ENCODE measurements at regions not wholly inside any gene's neighbourhood (a gene's known extent, or its start where the extent isn't known, plus 50 kb on each side); places are given as distances from the start of the nearest gene placed in this dataset.

GRCh38 chr13:108435393-108436149 lies 166.1 kb downstream of the TNFSF13B start:
- no peak for DNase-seq (ENCODE audit: low read depth)

GRCh38 chr13:108437496-108437895 lies 168.0 kb downstream of the TNFSF13B start:
- DNase-seq (ENCODE audit: low read depth): no peak

- no peak for DNase-seq (ENCODE audit: low read depth)
Measured at GRCh38 chr13:108439556-108439955, 170.0 kb downstream of the TNFSF13B start.

DNA sequence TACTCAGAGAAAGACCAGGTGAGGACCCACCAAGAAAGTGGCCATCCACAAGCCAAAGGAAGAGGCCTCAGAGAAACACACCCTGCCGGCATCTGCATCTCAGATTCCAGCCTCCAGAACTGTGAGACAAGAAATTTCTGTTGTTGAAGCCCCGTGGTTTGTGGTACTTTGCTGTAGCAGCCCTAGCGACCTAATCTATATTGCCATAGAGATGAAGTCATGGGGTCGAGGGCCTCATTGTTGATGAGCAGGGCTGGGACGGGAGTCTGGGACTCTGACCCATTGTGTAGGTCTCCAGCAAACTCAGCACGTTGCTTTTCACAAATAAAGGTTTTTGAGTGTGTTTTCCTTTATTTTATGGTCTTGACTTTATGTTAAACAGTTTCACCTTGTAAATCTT lies 174.9 kb downstream of the TNFSF13B start:
- DNase-seq (ENCODE audit: low read depth): no peak

DNA sequence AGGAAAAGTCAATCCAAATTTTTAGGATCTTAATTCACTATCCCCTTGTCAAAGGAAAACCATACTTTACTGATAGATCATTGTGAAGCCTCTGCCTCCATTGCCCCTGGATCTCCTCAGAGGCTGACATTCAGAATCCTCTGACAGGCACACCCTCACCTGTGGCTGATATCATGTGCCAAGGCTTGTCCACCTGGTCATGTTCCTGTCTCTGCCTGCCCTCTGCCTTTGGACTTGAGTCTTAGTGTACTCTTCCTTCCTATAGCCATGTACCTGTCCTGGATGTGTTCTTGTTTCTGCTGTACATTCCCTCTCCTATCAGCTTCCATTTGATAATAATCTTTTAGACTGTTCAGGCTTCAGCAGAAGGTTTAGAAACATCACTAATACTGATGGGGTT lies 179.4 kb downstream of the TNFSF13B start:
- DNase-seq (ENCODE audit: low read depth): no peak

DNA sequence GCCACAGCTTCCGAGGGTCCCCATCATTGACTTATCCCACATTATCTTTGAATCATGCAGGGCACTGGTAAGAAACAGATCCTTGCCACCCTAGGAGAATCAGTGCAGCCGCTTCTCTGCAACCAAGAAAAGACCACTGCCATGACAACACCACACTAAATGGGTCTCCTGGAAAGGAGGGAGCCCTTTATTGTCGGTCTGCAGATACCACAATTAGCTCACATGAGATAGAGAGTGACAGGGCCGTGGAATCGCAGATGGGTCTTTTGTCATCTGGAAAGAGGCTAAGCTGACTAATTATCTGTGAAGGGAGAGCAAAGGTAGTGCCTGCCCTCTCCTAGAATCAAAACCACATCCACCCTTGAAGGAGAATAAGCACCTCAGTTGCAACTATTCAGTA lies 178.3 kb upstream of the MYO16 start:
- DNase-seq (ENCODE audit: low read depth): no peak

DNA sequence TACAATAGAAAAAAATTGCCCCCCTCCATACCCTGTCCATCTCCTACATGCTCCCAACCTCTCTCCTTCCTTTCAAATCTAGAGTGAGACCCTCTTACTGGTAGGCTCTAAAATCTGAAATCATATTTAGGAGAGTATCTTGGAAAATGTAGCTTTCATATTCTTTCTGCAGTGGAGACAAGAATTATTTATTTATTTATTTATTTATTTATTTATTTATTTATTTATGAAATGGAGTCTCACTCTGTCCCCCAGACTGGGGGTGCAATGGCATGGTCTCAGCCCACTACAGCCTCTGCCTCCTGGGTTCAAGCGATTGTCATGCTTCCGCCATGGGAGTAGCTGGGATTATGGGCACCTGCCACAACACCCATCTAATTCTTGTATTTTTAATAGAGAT lies 174.1 kb upstream of the MYO16 start:
- DNase-seq (ENCODE audit: low read depth): no peak

DNA sequence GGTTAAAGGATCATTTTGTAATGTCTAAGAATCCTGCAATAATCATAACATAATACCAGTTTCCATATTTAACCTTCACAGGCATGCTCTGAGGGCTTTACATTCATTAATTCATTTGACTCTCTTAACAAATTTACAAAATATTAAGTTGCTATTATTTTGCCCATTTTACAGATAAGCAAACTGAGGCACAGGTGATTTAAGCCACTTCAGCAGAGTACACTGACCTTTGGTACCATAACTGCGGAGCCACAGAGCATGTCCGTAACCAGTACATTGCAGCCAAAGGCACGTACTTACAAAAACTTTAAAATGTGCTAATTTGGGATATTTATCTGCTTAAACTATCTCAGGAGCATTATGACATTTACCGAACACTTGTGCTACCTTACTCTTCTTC lies 169.4 kb upstream of the MYO16 start:
- DNase-seq (ENCODE audit: low read depth): no peak

DNA sequence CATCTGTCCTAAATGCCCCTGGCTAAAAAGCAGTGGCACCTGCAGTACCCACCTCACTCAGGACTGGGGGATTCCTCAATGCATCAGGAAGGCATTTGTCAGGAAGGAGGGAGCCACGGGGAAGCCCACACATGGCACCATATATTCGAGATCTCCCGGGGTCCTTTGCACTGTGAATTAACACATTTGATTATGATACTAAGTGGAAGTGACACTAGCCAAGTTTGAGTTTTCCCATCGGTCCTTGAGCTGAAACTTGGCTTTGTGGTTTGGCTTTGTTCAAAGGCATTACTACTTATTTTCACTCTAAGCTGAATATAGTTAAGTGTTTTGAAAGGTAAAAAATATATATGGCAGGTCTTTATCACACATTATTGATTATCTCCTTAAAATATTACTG lies 168.7 kb upstream of the MYO16 start:
- DNase-seq (ENCODE audit: low read depth): no peak

DNA sequence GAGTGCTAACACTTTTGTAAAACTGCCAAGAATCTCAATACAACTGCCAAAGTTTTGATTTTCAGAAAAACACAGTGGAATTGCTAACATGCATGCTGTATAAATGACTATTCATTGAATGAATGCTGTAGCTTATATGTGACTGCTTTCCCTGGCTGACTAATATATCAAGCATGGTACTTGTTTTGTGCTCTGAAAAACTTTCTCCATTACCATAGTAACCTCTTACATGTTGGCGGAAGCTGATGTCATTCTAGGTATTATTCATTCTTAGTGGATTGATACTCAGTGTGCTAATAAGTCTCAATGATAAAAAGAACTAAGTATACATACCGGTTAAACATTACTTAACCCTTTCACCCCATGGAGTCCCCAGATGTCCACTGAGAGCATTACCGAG lies 166.1 kb upstream of the MYO16 start:
- DNase-seq (ENCODE audit: low read depth): peak; percentile 24

DNA sequence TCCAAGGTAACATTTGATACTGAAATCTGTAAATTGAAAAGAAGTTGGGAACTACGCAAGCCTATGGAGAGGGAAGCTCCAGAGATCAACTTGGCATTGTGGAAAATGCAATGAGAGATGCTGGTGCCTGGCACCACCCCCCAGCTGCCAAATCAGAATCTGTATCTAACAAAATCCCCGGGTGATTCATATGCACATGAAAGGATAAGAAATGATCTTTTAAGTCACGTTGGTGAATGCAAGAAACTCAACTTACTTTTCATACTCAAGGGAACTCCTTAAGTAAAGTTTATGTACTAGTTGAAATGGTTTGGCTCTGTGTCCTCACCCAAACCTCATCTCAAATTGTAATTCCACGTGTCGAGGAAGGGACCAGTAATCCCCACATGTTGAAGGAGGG lies 158.5 kb upstream of the MYO16 start:
- DNase-seq (ENCODE audit: low read depth): no peak

- DNase-seq (ENCODE audit: low read depth): no peak
Measured at GRCh38 chr13:108475181-108475580, 154.2 kb upstream of the MYO16 start.

DNA sequence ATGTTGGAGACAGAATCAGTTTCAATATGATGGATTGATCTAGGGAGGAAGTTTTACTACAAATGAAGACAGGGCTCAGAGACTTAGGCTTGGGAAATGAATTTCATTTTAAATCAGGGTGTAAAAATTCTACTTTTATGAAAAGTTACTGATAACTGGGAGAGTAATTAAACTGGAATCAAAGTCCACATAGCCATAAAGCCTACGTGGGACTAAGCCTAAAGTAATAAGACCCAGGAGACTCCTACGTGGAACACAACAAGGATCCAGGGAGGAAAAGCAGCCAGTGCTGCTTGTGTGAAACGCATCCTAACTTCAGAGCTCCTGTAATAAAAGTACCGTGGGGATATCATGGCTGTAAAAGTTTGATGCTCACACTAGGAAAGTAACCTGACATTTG lies 152.0 kb upstream of the MYO16 start:
- no peak for DNase-seq (ENCODE audit: low read depth)

DNA sequence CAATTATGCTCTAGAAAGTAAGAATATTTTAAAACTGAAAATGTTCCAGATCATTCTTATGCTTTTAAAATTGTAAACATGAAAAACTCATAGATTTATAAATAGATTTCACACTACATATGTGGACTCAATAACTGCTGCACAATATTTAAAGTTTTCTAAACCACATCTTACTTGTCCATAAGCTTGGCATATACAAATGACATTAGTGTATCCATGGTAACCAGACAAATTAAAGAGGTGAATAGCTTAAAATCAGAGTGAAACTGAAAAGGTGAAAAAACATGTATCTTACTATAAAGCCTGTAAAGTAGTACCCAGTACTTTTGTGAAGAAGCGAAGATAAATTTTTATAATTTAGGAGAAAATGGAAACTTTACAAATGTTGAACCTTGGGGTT lies 151.2 kb upstream of the MYO16 start:
- DNase-seq (ENCODE audit: low read depth): no peak

DNA sequence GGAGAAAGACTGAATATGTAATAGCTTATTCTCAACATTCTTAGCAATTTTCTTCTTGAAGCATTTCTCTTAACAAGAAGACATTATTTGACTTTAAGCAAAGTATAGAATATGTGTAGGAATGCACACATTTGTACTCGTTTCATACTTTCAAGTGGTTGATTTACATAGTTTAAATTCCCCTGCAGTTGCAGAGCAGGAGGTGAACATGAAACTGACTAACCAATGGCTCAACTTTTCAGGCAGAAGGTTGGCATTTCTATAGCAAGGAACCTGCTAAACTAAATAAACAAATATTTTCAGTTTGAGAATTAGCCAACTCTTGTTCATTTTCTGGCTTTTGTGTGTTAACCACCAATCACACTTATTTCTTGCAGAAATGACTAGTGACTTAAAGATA lies 145.4 kb upstream of the MYO16 start:
- no peak for DNase-seq (ENCODE audit: low read depth)

DNA sequence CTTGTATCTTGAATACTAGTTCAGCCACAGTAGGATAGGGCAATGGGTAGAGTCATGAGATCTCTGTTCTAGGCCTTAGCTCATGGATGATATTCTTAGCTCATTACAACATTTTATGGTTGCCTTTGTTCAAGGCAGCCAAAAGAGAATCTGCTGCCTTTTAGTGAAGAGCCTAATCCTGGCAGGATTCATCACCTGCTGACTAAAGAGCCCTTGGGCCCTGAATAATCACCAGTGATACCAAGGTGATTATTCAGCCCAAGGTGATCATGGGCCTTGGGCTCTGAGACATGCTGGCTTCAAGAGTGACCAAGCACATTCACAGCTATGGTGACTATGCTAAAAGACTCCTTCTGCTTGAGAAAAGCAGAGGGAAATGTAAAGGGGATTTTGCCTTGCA lies 143.3 kb upstream of the MYO16 start:
- DNase-seq (ENCODE audit: low read depth): no peak

- no peak for DNase-seq (ENCODE audit: low read depth)
Measured at GRCh38 chr13:108494991-108495645, 134.3 kb upstream of the MYO16 start.

DNA sequence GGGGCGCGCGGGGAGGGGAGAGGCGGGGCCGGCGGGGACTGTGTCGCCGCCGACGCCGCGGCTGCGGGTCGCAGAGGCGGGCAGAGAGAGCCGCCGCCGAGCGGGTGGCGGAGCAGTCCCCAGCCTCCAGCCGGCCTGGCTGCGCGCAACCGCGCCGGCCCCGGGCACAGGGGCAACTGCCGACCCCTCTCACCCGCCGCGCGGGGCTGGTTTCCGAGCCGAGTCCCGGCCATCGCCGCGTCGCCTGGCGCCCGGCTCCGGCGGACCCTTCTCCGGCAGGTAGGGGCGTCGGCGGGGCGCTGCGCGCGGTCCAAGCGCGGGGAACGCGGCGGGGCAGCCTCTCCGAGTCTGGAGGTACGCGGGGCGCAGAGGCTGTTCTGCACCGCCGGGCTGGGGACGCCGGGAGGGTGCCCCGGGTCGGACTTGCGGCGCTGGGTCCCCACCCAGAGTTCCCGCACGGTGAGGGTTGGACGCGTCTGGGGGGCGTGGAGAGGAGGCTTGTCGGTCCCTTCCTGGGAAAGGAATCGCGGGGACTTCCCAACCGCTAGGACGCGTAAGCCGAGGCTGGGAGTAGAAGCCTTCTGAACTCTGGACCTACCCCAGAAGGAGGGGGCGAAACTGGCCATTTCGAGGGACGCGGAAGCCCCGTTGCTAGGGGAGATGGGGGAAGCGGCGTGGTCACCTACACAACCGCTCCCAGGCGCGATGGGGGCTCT lies 133.6 kb upstream of the MYO16 start:
- no peak for DNase-seq (ENCODE audit: low read depth)

DNA sequence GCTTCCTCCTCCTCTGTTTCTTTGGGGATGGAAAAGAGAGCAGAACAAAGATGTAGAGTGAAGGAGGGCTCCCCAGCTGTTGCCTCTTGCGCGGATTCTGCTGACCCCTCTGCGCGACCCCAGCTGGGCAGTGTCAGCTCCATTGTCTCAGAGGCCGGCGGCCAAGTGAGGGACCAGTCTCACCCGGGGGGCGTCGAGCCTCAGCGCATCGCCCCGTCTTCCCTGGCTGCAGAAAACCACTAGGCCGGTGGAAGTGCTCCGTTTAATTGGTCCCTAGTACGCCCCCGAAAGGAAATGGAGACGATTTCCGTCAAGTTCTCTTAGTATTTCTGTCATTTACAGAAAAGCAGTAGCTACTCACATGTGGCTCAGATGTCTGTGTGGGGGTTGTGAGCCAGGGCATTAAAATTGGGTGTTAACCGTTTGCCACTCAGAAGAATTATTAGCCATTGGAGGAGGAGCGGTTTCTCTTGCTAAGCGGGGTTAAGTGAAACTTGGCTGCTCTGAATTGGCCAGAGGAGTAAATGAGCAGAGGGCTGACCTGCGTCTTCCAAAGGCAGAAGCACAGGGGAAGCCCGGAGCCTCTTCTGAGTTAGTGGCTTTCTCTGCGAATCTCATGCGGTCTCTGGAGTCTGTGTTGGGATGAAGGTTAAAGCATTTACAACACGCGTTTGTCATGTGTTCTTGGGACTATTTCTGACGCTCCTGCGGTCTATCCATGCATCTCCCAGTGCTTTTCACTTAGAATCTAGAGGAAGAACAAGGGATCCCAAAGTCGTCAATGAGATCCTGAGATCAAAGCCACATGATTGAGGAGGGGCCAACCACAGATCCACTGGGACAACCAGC lies 132.8 kb upstream of the MYO16 start:
- no peak for DNase-seq (ENCODE audit: low read depth)

GRCh38 chr13:108500711-108501110 lies 128.7 kb upstream of the MYO16 start:
- no peak for DNase-seq (ENCODE audit: low read depth)

DNA sequence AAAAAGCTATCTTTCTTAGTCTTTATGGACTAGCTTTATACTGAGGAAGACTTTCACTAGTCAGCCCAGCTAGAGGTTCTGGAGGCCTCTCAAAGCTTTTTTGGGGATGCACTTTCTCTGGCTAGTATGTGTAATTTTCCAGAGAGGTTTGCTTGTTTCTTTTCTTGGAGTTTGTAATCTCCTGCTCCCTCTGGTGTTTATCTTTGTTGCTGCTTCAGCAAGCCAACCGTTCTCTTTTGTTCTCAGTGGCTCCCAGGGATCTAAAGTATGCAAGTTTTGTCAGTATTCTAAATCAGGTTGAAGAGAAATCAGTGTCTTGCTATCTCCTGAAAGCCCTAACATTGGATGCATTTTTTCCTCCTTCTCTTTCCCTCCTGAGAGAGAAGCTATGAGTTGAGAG lies 121.1 kb upstream of the MYO16 start:
- peak; percentile 13 for DNase-seq (ENCODE audit: low read depth)

DNA sequence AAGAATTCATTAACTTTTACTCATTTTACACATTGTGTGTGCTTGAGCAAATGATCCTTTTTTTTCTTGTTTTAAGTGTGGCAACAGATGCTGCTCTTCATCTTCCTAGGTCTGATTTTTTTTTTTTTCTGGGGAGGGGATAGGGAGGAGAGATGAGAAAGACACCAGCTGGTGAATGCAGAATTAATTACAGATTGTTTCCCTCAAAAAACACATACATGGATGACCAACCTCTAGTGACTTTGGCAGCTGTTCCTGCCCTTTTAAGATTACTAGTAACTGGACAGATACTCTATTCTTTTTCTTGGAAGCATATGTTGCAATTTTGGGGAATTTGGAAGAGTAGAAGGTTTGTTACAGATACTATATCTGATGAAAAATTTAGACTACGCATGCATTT lies 103.6 kb upstream of the MYO16 start:
- DNase-seq (ENCODE audit: low read depth): no peak

Data from forelimb muscle (tissue), 1 donor.